DMS79 treated with DMSO at 0.1 percent for 48 hours (cell line): ENCODE measurements at regions not wholly inside any gene's neighbourhood (a gene's known extent, or its start where the extent isn't known, plus 50 kb on each side); places are given as distances from the start of the nearest gene placed in this dataset.
"Not testable (repeated sequence)": the region's sequence is repeated elsewhere in the genome, so short reads cannot be mapped to it uniquely, and the experiment has no call there.

ENCODE experiments used
- DNase-seq: peaks from one replicate; lab custom pipeline; 2025; lab: John Stamatoyannopoulos, UW

DNA sequence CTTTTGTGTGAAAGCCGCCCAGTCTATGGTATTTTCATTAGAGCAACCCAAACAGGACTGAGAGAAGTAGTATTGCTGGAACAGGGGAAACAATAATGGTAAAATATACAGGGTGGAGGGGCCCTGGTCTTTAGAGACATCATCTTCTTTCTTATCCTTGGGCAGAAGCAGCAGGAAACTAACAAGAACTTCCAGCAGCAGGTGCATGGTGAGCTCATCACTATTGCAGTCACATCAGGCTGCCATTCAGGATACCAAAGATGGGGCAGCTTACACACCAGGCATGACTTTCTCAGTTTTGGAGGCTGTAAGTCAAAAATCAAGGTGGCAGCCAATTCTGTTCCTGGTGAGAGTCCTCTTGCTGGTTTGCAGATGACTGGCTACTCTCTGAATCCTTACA is 478.3 kb upstream of the RUNX1 start:
- no peak for DNase-seq

DNA sequence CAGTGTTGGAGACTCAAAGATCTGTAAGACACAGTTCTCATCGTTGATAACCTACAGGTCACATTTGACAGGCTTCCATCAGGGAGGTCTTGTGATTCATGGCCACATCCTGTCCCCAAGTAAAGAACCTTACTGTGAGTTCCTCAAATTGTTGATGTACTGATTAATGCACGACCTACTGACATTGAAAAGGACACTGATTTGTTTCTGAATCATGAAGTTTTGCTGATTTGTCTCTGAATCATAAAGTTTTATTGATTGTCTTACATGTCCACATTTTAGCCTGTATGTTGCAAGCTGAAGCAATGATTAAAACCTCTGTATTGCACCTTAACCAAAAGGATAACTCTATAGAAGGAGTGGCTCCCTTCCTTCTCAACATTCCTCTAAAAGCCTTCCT is 476.3 kb upstream of the RUNX1 start:
- no peak for DNase-seq

DNA sequence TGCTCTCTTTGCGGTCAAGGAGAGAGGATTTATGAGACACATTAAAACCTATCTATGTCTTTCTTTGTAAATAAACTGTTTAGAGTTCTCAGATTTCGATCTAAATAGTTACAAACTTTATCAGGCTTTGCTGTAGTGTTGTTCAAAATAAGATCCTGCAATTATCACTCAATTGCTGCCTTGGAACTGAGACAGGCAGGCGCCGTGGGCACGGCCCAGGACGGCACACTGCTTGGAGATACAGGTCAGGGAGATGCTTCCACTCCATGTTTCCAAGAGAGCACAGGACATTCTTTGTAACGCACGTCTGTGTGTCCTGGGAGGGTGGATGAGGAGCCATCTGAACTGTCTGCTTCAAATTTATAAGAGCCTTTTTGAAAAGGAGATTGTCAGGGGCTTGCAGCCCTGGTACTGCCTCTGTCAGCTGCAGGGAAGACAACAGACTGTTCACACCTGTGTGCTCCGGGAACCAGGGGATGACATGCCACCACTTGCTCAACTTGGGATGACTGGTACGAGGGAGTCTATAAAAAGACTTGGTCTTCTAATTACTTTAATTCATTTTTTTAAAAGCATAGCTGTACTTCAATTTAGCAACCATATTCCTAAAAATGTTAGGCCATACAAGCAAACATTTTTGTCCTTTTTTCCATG is 472.9 kb upstream of the RUNX1 start:
- DNase-seq, result no peak

DNA sequence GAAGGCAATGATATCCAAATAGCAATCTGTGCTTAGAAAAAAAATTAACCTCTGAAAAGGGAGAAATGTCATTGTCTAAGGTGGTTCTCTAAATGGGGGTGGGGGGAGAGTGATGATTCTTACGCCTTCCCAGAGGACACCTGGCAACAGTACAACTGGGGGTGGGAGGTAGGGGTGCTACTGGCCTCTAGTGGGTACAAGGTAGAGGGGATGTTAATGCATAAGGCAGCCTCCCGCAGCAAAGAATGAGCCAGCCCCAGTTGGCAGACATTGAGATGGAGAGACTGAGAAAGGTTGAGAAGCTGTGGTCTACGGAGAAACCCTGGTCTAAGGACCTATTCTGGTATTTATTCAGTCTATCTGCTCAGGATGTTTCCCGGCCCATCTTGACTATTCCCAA is 472.2 kb upstream of the RUNX1 start:
- DNase-seq, result no peak

DNA sequence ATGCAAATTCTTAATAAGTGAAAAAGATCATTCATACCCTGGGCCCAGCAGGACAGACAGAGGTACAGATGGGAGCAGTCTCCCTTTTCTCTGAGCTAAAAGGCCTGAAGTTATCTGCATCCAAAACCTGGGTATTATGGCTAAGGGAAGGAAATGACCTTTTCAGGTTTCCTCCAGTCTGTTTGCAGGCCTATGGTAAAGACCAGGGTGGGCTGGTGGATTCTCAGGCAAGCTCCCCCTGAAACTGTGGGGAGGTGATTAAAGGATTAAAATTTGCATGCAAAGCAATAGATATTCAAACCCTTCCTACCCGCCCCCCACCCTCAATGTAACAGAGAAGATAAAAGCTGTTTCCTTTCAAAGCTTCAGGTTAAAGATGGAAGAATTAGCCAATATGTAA is 471.8 kb upstream of the RUNX1 start:
- DNase-seq, result no peak

DNA sequence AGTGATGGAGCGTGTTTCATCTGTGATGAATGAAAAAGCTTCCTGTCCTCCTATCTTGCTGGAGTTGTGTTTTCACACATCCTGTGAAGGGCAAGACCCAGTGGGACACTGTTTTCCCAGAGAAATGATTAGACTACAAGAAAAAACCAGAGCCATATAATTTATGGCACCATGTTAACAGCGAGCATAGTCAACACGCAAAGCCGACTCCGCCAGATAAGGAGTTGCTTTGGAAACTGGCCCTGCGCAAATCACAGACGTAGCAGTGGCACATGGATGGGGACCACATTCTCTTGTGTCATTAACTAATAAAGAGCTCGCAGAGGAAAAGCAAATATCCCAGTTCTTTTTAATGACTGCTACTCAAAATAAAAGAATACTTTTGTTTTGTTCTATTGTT is 471.2 kb upstream of the RUNX1 start:
- no peak for DNase-seq

DNA sequence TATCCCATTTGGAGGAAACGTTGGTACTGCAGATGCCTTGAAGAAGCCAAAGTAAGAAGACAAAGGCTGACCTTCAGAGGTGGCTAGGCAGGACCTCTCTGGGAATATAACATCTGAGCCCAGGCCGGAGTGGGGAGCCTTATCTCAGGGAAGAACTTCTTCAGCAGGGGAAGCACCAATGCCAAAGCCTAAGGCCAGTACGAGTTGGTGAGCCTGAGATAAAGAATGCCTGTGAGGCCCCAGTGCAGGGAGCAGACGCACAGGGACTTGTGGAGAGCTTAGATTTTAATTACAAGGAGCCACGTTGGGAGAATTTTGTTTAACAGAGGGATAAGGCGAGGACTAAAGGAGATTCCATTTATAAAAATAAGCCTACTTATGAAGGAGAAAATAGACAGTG is 468.8 kb upstream of the RUNX1 start:
- no peak for DNase-seq

DNA sequence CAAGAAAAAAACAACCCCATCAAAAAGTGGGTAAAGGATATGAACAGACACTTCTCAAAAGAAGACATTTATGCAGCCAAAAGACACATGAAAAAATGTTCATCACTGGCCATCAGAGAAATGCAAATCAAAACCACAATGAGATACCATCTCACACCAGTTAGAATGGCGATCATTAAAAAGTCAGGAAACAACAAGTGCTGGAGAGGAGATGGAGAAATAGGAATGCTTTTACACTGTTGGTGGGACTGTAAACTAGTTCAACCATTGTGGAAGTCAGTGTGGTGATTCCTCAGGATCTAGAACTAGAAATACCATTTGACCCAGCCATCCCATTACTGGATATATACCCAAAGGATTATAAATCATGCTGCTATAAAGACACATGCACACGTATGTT is 467.2 kb upstream of the RUNX1 start:
- DNase-seq, result not testable (repeated sequence)

DNA sequence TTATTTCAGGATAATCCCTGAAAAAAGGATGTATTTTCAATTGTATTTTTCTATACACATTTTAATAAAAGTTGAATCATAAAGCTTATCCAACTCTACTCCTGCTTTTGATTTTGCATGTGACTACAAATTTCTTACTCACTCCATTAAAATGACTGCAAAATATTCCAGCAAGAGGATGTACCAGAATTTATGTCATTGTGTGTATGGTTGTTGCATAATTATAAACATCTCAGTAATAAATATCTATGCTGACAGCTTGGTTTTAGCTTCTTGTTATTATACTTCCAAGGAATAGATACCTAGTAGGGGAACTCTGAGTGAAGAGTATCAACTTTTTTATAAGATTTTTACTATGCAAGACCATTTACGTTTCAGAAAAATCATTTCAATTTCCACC is 463.2 kb upstream of the RUNX1 start:
- DNase-seq, result no peak

DNA sequence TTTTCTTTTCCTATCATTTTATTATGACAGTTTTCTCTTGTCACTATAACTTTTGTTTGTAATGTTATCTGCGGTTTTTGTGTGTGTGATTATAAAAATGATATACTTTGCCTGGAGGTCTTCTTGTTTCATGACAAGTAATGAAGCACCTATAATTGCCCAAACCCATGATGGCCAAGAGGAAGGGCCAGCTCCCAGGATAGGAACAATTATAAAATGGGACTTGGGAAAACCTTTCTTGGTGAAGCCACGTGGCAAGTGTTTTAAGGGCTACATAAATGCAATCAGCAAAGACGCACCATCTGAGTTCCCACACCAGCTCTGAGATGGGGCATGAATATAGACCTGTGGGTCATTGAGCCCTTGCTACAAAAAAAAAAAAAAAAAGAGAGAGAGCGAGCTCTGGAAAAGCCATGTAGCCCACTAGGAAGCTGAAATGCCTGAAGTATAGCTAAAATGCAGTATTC is 462.6 kb upstream of the RUNX1 start:
- no peak for DNase-seq

DNA sequence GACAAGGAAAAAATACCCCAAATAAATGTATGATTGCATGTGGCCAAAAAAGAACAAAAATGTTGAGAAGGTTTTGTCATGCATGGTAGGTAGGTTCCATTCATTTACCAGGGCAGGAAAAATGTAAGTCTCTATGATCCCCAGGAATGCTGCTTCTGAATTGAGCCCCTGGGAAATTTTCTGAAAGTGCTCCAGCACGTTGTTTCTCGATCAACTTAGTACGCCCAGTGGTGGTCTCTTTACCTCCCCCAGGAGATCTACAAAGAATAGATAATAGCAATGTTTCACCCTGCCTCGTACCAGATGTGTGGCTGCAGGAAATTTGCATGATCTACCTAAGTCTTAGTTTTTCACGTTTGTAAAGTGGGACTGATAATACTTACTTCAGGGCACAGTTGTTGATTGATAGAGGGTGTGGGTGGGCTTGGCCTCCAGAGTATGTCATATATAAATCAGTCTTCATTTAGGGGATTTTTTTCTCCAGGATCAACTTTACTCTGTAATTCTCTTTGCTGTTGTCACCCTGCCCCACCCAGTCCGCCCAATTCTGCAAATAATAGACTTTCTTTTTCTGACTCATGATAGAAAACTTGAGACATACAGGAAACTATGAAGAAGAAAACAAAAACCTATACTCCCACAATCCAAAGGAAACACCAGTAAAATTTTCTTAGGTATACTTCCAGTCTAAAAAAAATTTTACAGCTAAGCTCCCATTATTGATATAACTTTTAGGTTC is 462.0 kb upstream of the RUNX1 start:
- DNase-seq, result no peak

DNA sequence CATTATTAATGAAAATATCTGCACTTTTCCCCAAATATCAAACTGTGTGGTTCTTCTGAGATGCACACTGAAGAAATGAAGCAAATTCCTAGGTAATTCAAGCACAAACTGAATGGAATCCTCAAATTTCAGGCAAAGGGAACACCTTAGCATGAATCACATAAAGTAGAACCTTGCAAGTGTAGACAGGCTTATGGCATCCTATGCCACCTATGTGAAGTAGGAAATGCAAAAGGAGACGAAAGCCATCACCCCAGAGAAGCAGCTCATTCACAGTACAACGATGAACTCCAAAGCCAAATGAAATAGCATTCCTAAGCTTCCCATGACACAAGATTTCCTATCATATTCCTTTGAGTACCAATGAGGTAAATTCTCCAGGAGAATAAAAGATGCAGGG is 461.2 kb upstream of the RUNX1 start:
- DNase-seq, result no peak

DNA sequence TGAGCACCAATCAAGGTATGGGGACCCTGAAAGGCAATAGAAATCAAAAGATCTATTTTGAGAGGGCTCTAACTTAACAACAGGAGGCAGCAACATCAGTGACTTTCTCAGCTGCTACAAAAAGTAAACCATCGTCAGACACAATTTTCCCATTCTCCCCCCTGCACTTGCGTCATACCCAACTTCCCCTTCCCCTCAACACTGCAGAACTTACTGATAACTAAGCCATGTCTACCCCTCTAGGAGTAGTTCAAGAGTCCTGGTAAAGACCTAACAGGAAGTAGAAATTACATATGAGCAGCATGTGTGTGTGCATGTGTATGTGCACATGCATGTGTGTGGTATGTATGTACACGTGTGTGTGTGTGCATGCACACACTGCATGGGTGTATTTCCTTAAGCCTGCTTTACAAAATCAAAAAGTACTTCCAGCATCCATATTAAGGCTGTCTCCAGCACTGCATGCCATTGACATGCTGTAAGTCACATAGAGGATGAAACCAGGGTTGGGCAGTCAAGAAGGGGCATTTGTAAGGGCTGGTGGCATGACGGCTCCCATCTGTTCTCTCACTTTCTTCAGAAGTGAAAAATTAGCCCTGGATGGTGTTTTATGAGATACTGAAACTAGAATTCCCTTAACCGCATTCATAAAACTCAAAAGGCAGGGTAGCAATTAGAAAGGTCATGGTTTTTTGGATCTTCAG is 460.1 kb upstream of the RUNX1 start:
- DNase-seq, result no peak

DNA sequence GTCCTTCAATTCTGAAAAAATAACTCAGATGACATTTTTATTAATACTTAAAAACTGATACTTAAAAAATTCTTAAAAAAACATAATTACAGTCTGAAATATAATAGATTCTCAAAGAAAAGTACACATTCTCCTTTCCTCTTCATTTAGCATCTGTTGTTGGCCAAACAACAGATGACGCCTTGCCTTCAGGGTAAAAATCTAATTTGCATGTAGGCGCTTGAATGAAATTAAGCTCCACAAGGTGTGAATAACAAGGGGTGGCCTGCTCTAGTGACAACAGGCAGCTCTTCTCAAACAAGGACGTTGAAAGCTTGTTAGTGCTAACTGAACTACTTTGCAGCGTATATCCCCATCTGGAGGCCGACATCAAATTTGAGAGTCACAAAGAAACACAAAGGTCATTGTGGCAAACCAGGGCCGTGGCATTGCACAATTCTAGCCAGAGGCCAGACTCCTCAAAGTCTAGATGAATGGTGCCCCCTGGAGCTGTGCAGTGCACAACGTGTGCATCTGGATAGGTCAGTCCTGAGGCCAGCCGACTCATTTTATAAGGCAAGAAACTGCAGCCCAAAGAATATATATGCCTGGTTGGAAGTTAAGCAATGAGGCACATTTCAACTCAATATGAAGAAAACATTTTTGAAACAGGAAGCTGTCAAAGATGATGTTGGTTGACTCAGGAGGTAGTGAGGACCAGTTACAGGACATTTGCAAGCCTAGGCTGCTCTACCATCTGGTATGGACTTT is 459.2 kb upstream of the RUNX1 start:
- no peak for DNase-seq

DNA sequence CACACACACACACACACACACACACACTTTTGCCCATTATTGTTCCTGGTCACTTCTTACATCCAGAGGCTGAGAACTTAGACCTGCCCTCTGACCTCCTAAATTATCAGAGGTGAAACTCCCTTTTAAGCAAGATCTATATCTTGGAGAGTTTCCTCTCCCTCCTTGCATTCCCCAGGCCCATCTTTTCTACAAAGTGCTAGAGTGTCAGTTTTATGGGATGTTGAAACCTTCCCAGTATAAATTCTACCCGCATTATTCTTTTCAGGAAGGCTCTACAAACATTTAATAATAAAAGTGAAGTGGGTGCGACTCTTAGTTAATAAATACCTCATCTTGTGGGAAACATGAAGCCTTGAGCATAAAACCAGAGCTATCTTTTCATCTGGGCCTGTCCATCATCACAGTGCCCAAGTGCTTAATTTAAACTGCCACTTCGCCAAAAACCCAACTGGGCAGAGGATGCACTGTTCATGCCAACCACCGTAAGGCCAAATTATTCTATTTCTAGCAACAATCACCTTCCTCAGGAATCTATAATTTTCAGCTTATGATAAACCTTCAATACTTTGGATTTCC is 458.2 kb upstream of the RUNX1 start:
- no peak for DNase-seq

DNA sequence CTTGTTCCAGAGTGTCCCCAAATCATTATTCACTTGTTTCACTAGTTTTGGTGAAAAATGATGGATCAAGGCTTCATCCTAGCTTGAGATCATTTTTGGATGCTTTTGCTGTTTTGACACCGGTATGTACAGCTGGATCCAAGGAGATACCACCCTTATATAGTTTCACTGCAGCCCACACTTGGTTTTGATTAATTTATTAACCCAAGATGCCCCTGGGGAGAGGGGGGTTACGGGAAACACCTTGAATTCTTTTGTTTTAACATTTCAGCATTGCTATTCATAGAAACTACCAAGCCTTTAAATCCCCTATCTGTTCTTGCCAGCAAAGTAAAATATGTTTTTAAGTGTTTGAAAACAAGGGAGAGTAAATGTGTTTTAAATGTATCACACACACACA is 457.7 kb upstream of the RUNX1 start:
- no peak for DNase-seq

DNA sequence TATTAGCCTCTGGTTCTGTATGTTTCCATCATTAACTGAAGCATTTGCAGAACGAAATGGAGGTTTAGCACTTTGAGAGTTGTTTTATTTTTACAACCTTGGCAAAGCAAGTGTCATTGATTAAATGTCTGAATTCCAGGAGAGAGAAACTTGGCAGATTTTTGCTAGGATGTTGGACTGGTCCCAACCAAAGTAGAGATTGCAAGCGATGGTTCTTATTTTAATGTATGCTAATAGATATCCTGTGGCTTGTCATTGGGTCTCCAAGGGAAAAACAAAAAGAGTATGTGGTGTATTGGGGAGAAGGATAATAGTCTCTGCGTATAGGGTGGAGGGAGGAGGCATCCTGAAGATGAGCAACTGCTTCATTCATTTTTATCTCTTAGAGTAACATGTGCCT is 457.2 kb upstream of the RUNX1 start:
- DNase-seq, result no peak

DNA sequence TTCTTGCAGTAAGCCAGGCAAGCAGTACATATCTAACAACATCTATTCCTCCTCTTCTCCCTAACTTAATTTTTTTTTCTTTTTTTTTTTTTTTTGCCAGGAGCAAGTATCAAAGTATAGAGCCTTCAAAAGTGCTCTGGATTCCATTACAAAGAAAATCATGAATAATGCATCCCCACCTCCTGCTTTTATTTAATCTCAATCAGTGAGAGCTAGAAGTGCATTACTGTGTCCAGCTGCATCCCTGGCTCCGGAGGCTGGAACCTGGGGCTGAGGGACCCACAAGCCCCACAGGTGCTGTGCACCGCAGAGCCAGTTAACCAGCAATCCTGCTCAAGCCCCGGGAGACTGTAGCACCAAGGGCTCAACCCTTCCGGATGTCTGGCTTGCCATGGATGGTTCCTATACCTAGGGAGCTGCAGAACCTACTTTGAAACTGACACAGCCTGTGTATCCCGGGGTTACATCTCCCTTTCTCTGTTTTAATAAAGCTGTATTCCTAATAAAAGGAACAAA is 455.9 kb upstream of the RUNX1 start:
- no peak for DNase-seq

DNA sequence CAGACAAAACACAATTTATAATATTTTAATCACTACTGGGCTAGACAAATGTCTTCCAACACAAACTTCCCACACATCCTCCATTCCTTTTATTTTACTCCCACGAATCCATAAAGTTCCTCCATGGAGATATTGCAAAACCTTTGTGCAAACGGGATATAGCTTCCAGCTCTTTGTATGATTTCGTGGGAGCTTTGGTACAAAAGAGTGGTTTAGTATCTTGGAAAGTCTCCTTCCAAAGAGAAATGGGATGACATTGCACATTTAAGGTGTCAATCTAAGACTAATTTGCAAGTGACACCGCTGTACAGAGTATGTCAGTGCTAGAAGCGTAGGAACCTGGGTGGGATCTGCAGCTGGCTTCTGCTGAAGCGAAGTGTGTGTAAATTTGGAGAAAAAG is 455.2 kb upstream of the RUNX1 start:
- no peak for DNase-seq

DNA sequence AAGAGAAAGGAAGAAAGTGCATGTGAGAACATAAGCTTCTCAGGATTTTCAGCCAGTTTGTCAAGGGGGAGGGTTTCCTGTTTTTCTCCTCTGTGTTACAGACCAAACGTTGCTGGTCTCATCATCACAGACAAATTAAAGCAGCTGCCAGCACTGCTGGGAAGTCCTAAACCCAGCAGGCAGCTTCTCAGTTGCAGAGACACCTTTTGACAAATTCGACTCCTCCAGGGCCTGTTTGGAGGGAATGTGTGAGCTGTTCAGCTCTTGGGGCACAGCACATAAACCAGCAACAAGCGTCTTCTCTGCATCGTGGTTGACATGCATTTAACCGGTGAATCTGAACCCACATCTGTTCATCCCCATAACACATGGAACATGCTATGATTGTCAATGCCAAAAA is 454.6 kb upstream of the RUNX1 start:
- no peak for DNase-seq

DNA sequence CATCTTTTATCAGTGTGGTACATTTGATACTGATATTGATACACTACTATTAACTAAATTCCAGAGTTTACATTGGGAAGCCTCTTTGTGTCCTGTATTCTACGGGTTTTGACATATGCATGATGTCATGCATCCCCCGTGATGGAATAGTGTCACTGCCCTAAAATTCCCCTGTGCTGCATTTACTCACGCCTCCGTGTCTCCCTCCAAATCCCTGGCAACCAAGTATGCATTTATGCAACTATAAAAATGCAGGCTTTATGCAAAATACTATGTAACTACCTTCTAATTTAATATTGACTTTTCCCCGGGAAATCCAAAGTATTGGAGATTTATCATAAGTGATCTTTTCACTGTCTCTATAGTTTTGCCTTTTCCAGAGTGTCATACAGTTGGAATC is 453.7 kb upstream of the RUNX1 start:
- no peak for DNase-seq

DNA sequence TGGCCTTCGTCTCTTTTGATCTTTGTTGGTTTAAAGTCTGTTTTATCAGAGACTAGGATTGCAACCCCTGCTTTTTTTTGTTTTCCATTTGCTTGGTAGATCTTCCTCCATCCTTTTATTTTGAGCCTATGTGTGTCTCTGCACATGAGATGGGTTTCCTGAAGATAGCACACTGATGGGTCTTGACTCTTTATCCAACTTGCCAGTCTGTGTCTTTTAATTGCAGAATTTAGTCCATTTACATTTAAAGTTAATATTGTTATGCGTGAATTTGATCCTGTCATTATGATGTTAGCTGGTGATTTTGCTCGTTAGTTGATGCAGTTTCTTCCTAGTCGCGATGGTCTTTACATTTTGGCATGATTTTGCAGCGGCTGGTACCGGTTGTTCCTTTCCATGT is 448.4 kb upstream of the RUNX1 start:
- not testable (repeated sequence) for DNase-seq
